AG04450 (cell line): ENCODE measurements at regions not wholly inside any gene's neighbourhood (a gene's known extent, or its start where the extent isn't known, plus 50 kb on each side); places are given as distances from the start of the nearest gene placed in this dataset.

Experiments used
- CTCF ChIA-PET: fragments of 300-600, 350-600 bp; formaldehyde crosslinking; extraction: SDS; loops from one replicate; lab custom pipeline; 2022; ENCODE audit warnings: antibody characterized with exemption, inconsistent platforms; lab: Charles Lee
- POLR2A ChIA-PET: fragments of 350-600 bp; formaldehyde crosslinking; extraction: SDS; loops from one replicate; lab custom pipeline; 2021; ENCODE audit warnings: antibody characterized with exemption, inconsistent platforms; lab: Yijun Ruan, JAX
- DNase-seq: peaks from one replicate; pipeline ENCODE4 v3.0.0-alpha.2; 2011; ENCODE audit warnings: low read depth, low spot score
- H3K27ac ChIP-seq: one replicate; pipeline ENCODE4 v1.5.1; 2012; ENCODE audit warnings: low read depth, low read length, control low read depth
- H3K27me3 ChIP-seq: one replicate; pipeline ENCODE4 v1.6.0; 2012; ENCODE audit warnings: low read length; ENCODE audit not compliant: control insufficient read depth, insufficient read depth
- H3K4me3 ChIP-seq: 2 replicates; pipeline ENCODE4 v1.5.1; 2011; ENCODE audit warnings: mild to moderate bottlenecking, low read depth, low read length, control low read depth
- H3K9me3 ChIP-seq: 2 replicates; pipeline ENCODE4 v1.5.1; 2012; ENCODE audit warnings: low read length; ENCODE audit not compliant: control insufficient read depth, insufficient read depth
- TF ChIP-seq, protein P1 (sequence below): IDR thresholded peaks from 2 replicates; pipeline ENCODE4 v1.5.1; 2011; ENCODE audit warnings: low read depth, low read length, control low read depth, inconsistent platforms

DNA sequence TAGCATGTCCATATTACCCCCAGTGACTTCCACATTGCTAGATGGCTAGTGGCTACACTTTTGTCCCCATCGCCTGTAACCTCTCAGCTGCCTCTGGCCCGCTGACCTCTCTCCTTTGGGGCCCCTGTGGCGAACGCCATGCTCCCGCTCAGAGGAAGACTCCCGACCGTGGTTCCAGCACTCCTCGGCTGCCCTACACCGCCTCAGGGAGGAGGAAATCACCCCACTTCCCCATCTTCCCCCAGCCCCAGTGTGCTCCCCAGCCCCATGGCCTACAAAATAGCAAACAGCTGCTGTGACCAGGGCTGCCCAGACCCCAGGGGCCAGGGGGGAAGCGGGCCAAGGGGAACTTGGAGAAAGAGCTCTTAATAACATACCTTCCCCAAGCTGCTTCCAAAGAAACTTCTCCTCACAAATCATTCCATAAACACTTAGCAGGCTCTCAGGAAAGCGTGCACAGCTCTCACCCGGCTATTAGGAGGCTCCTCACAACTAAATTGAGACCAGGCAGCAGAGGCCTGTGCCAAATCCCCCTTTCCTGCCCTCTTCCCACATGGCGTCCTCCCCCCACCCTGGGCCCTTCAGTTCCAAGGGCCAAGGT is 63.5 kb upstream of the WNT11 start:
- POLR2A ChIA-PET, result no interaction called here
- Histone ChIP-seq H3K27ac (no peak overlapping the region), H3K27me3 (peaks cover 41% of the 10 kb centered on the region), H3K4me3 (no peak overlapping the region), H3K9me3 (peaks cover 3% of the 10 kb centered on the region)
- CTCF ChIA-PET, result interaction anchor here (0.6 to 2.0 kb wide), 4 partner anchors 35 to 79 kb away, joined by 3 to 6 read pairs (median 4); no protein-coding TSS in a partner anchor
- DNase-seq, result no peak
- TF ChIP-seq, protein P1, sequence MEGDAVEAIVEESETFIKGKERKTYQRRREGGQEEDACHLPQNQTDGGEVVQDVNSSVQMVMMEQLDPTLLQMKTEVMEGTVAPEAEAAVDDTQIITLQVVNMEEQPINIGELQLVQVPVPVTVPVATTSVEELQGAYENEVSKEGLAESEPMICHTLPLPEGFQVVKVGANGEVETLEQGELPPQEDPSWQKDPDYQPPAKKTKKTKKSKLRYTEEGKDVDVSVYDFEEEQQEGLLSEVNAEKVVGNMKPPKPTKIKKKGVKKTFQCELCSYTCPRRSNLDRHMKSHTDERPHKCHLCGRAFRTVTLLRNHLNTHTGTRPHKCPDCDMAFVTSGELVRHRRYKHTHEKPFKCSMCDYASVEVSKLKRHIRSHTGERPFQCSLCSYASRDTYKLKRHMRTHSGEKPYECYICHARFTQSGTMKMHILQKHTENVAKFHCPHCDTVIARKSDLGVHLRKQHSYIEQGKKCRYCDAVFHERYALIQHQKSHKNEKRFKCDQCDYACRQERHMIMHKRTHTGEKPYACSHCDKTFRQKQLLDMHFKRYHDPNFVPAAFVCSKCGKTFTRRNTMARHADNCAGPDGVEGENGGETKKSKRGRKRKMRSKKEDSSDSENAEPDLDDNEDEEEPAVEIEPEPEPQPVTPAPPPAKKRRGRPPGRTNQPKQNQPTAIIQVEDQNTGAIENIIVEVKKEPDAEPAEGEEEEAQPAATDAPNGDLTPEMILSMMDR, result no peak

DNA sequence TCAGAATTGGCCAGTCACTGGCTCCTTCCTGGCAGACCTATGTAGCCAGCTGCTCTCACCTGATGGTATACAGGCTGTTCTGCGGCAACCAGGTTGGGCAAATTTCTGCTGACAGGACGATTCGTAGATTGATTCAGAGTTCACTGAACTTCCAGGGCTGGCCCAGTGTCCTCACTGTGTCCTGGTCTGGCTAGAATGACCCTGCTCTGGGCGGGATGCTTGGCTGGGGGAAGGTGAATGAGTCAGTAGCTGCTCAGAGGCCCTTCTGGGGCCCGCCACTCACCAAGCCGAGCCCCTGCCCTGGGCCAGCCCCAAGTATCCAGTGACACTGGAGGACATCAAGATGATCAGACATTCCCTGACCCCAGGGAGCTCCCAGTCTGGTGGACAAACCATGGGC is 62.9 kb upstream of the WNT11 start:
- no peak for DNase-seq
- H3K27me3 ChIP-seq, result peaks cover 43% of the 10 kb centered on the region
- no peak overlapping the region for H3K27ac ChIP-seq
- POLR2A ChIA-PET, result no interaction called here
- H3K4me3 ChIP-seq, result no peak overlapping the region
- no peaks in the 10 kb centered on the region; the same call in 1 of the 2 replicates for H3K9me3 ChIP-seq
- CTCF ChIA-PET, result interaction anchor here (0.6 to 2.0 kb wide), 3 partner anchors 34 to 62 kb away, joined by 3 to 6 read pairs (median 5); no protein-coding TSS in a partner anchor
- TF ChIP-seq, protein P1, result no peak

DNA sequence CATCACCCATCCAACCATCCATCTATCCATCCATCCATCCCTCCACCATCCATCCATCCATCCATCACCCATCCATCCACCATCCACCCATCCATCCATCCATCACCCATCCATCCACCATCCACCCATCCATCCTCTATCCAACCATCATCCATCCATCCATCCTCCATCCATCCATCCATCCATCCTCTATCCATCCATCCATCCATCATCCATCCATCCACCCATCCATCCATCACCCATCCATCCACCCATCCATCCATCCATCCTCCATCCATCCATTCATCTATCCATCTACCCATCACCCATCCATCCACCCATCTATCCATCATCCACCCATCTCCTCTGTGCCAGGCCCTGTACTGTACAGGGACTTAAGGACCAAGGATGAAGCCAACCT is 62.2 kb upstream of the WNT11 start:
- TF ChIP-seq, protein P1, result no peak
- POLR2A ChIA-PET, result no interaction called here
- peaks cover 44% of the 10 kb centered on the region for H3K27me3 ChIP-seq

DNA sequence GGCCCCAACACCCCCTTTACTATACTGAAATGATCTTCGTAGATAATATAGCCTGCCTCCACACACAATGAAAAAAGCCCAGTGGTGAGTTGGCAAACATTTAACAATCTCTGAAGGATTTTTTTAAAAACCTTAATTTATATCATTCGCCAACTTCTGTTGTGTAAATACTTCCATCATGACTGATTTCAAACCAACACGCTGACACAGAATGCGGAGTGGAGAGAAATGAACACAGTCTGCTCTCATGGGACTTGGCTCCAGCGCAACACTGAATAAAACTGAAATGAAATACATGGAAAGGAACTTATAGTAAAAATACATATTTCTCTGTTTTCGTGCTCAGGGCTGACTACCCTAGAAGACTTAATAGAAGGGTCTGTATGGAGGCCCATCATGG is 61.3 kb upstream of the WNT11 start:
- CTCF ChIA-PET, result interaction anchor here (1.4 kb wide), 1 partner anchor 51 kb away, joined by 3 read pairs; no protein-coding TSS in a partner anchor
- POLR2A ChIA-PET, result no interaction called here
- H3K27ac ChIP-seq, result no peak overlapping the region
- no peak for DNase-seq
- no peaks in the 10 kb centered on the region; the same call in 1 of the 2 replicates for H3K9me3 ChIP-seq
- peaks cover 51% of the 10 kb centered on the region for H3K27me3 ChIP-seq
- no peak overlapping the region for H3K4me3 ChIP-seq
- TF ChIP-seq, protein P1, result no peak

More for the DNA sequence above, 62.2 kb upstream of the WNT11 start:
- CTCF ChIA-PET, result no interaction called here
- no peaks in the 10 kb centered on the region; the same call in 1 of the 2 replicates for H3K9me3 ChIP-seq
- no peak overlapping the region for H3K27ac ChIP-seq
- no peak for DNase-seq
- H3K4me3 ChIP-seq, result no peak overlapping the region
